ENCODE measurements at regions not wholly inside any gene's neighbourhood (a gene's known extent, or its start where the extent isn't known, plus 50 kb on each side); places are given as distances from the start of the nearest gene placed in this dataset.

DNA sequence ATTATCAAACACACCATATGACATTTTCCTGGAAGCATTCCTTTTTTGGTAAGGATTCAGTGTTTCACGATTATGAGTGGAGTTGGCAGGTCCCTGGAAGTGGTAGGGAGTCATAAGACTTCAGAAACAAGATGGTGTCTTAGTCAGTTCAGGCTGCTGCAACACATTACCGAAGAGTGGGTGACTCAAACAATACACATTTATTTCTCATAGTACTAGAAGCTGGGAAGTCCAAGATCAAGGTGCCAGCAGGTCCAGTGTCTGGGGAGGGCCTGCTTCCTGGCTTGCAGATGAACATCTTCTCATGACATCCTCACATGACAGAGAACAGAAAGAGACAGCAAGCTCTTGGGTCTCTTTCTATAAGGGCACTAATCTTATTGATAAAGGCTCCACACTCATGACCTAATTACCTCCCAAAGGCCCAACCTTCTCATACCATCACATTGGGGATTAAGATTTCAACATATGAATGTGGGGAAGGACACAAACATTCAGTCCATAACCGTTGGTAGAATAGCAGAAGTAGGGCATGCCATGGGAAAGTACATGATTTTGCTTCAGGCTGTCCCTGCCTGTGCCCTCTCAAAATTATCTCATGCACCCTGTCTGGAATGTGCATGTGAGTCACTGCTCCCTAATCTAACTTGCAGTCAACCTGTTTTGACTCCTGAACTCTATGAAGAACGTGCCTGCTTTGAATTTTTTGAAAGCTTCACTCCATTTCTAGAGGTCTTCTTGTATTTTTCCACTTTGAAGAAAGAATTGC, 72.5 kb downstream of the GTPBP8 start:
- FAIRE-seq, result no peak
- POLR2A ChIA-PET (ENCODE audit: partially characterized antibody), result no interaction called here

More for the DNA sequence above, 72.5 kb downstream of the GTPBP8 start:
- CTCF ChIA-PET (ENCODE audit: partially characterized antibody), result interaction anchor here (0.7 kb wide), 1 partner anchor 225 kb away, joined by 3 read pairs; no protein-coding TSS in a partner anchor
- Histone ChIP-seq H2BK5ac (ENCODE audit: low read depth, low read length) (no peak overlapping the region), H3K23me2 (ENCODE audit: low read depth, low read length) (no peaks in the 10 kb centered on the region), H2BK20ac (ENCODE audit: low read length) (no peak overlapping the region), H4K91ac (replicated peaks; ENCODE audit: insufficient read length, low read length) (no peak overlapping the region), H2BK15ac (ENCODE audit: low read length) (no peak overlapping the region), H3K9ac (replicated peaks in 1 of 4; ENCODE audit: extremely low read depth in 1 of 4, low read depth in 3 of 4, low read length in 3 of 4) (no peak overlapping the region), H3K9me3 (ENCODE audit: insufficient read depth in 2 of 2, low read depth in 1 of 2, low read length in 1 of 2) (no peaks in the 10 kb centered on the region), H3K79me2 (ENCODE audit: control insufficient read depth in 1 of 2, insufficient read depth in 2 of 2, low read length in 2 of 2) (no peaks in the 10 kb centered on the region), H2BK12ac (ENCODE audit: low read depth, low read length) (no peak overlapping the region), H3K4me2 (ENCODE audit: insufficient read depth in 1 of 2, low read depth in 2 of 2, low read length in 2 of 2) (no peak overlapping the region), H3K4me1 (replicated peaks in 1 of 4; ENCODE audit: control insufficient read depth in 3 of 4, insufficient read depth in 4 of 4, low read length in 3 of 4) (no peaks in the 10 kb centered on the region), H3K4ac (replicated peaks; ENCODE audit: insufficient read length, low read depth, low read length) (no peak overlapping the region), H2BK120ac (replicated peaks; ENCODE audit: low read depth, low read length) (no peak overlapping the region), H3K79me1 (ENCODE audit: low read depth, low read length) (no peaks in the 10 kb centered on the region), H3K18ac (ENCODE audit: extremely low read depth, low read length) (no peak overlapping the region), H2AFZ (ENCODE audit: low read length) (no peak overlapping the region), H4K5ac (ENCODE audit: insufficient read length, low read depth, low read length) (no peak overlapping the region), H2AK5ac (ENCODE audit: low read depth, low read length) (no peak overlapping the region), H3K4me3 (ENCODE audit: extremely low read depth in 1 of 4, insufficient read depth in 2 of 4, low read depth in 3 of 4, low read length in 4 of 4) (no peak overlapping the region), H3K56ac (replicated peaks; ENCODE audit: insufficient read length, low read depth, low read length) (no peak overlapping the region), H3K27me3 (replicated peaks in 1 of 4; ENCODE audit: control insufficient read depth in 3 of 4, extremely low read depth in 1 of 4, insufficient read depth in 3 of 4, low read length in 3 of 4) (no peaks in the 10 kb centered on the region), H4K8ac (ENCODE audit: extremely low read depth, insufficient read depth, low read length) (no peak overlapping the region), H4K20me1 (replicated peaks in 1 of 2; ENCODE audit: control insufficient read depth in 1 of 2, insufficient read depth in 2 of 2, low read length in 2 of 2) (no peaks in the 10 kb centered on the region), H3K23ac (ENCODE audit: insufficient read length) (no peak overlapping the region), H3K14ac (ENCODE audit: insufficient read length) (no peak overlapping the region), H3K36me3 (ENCODE audit: control insufficient read depth in 2 of 4, insufficient read depth in 4 of 4, low read length in 3 of 4) (no peaks in the 10 kb centered on the region), H3K27ac (ENCODE audit: low read depth, low read length) (no peak overlapping the region)
- TF ChIP-seq RFX5 (IDR thresholded peaks at IDR 0.05; ENCODE audit: borderline replicate concordance, low read depth, low read length), result no peak
- no peak for TF ChIP-seq EP300 (IDR thresholded peaks at IDR 0.05; ENCODE audit: borderline replicate concordance in 1 of 2, low read depth in 2 of 2, low read length in 2 of 2)
- no peak for TF ChIP-seq POU5F1 (IDR thresholded peaks at IDR 0.05; ENCODE audit: low read depth, low read length)
- DNase-seq (ENCODE audit: low read depth in 1 of 2, low spot score in 2 of 2), result no peak
- WGBS, 2 experiments (ENCODE audit: extremely low coverage in 1 of 2, insufficient coverage in 1 of 2, insufficient read length in 1 of 2, insufficient replicate concordance in 2 of 2, low coverage in 1 of 2, low lambda C conversion rate in 2 of 2, missing lambda C conversion rate in 1 of 2), result 95% methylated on average over 4 of the region's 4 CpGs; no CpG with 5 or more reads in 1 of the 2 experiments
